IPS-NIHi7 (cell line): ENCODE measurements at regions not wholly inside any gene's neighbourhood (a gene's known extent, or its start where the extent isn't known, plus 50 kb on each side); places are given as distances from the start of the nearest gene placed in this dataset.

Source experiments
- DNase-seq: peaks from one replicate; pipeline ENCODE4 v3.0.0; 2012; ENCODE audit warnings: mixed read lengths; ENCODE audit errors: extremely low spot score

GRCh38 chr3:187931101-187931500 is 185.8 kb upstream of the BCL6 start:
- no peak for DNase-seq

DNA sequence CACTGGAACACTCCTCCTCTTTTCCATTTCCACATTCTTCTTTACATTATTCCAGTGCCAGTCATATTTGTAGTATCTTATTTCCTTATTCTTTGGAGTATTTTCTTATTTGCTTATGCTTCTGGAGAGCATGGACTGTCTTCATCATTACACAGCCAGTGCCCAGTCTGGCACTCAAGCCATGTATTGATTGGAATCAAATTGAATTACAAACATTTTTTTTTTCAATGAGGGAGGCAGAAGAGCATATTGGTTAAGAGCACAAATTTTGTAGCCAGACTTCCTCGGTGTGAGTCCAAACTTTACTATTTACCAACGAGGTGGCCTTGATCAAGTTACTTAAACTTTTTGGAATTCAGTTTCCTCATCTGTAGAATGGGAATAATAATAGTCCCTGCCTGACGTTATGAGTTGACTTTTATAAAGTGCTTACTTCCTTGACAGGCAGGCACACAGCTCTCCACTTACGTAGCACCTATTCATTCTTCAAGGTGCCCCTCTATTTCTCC is 186.6 kb upstream of the BCL6 start:
- no peak for DNase-seq

GRCh38 chr3:187932530-187932929 is 187.3 kb upstream of the BCL6 start:
- DNase-seq = no peak

DNA sequence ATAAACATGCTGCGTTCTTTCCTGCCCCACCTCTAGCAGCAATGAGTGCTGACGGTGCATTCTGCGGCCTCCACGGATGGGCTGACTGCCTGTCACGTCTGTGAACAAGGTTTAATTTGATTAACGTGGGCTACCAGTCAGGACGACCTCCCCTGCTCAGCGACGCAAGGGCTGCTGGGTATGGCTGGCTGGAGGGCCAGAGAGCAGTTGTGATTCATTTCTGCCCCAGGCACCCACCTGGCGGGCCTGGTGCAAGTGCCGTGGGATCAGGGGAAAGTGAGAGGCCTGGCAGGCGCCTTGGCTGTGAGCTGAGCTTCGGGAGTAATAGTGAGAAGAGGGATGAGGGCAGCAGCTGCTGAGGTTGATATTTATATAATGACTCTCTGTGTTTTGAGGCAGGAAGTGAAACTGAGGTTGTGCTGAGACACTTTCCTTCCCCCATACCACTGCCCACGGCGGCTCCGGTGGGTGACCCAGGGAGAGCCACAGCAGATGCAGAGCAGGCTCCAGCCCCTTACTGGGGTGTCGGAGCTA is 190.4 kb upstream of the BCL6 start:
- DNase-seq = no peak

DNA sequence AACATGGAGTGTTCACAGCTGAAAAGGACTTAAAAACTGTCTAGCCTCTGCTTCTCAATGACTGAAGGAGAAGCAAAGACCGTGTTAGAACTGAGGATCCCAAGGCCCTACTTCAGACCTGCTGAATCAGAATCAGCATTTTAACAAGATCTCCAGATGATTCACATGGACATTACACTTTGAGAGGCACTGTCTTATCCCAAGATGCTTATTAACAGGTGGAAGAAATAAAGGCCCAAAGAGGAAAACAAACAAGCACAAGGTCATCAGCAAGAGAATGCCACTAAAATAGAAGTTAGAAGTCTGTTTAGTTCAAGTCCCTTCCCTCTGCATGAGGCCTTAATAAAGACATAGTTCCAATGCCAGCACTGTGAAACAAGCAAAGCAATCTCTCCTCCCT is 191.4 kb upstream of the BCL6 start:
- no peak for DNase-seq

GRCh38 chr3:187939891-187940290 is 194.6 kb upstream of the BCL6 start:
- DNase-seq = no peak

DNA sequence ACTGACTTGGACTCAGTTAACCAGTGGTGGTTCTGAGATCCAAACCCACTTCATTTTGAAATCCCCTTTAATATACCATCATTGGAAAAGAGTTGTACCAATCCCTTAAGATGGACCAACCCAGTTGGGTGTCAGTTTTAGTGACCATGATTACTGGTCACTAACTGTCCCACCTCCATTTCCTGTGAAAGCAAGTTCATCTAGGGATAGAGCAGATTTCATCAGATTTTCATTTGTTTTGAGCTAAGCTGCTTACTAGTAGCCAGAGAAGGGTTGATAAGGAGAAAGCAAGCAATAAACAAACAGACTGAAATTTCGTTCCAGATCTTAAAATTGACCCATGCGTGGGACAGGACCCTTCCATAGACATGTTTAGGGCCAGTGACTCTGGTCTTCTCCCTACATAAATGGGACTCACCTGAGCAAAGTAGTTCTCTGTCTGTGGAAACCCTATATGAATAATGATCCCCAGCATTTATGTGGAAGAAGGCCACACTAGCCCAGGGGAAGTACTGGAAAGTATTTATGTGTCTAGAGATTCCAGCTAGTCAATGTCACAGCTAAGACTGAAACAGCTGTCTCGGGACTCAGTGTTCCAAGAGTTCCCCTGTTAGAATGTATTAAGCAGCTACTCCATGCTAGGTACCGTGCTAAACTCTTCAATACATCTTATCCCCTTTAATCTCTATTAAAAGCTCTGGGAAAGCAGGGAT is 196.0 kb upstream of the BCL6 start:
- DNase-seq = no peak

DNA sequence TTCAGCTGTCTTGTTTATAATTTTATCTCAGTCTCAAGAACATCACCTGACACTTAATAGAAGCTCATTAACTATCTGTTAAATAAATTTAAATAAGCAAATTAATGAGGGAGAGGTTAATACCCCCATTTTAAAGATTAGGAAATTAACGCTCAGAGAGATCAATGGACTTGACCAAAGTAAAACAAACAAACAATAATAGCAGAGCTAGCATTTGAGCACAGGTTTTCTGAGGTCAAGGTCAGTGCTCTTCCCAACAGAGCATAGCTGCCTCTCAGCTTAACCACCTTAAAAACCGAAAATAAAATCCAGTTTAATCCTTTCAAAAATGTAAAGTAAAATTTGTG is 196.6 kb upstream of the BCL6 start:
- no peak for DNase-seq

DNA sequence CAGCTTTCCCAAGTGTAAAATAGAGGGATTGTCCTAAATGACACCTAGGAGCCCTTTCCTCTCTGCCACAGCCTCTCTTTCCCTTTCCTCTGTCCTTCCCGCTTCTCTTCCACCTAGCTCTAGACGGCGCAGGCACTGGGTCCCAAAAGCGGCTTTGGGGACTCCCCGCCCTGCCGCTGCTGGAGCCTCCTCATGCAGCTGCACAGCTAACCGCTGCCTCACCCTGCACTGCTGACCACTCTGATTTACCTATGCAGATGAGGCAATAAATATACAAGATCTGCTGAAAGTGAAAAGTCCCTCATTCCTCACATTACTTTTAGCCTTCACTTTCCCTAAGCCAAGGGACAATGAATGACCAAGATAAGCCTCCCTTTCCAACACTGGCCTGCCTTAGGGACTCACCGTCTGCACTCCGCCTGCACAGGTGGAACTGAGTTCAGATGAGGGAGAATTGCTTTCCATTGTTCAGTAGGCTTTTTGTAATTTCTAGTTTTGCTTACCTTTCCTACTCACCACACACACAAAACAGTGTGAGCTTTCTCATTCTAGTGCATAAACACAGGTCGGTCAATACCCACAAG is 197.5 kb upstream of the BCL6 start:
- DNase-seq = no peak

DNA sequence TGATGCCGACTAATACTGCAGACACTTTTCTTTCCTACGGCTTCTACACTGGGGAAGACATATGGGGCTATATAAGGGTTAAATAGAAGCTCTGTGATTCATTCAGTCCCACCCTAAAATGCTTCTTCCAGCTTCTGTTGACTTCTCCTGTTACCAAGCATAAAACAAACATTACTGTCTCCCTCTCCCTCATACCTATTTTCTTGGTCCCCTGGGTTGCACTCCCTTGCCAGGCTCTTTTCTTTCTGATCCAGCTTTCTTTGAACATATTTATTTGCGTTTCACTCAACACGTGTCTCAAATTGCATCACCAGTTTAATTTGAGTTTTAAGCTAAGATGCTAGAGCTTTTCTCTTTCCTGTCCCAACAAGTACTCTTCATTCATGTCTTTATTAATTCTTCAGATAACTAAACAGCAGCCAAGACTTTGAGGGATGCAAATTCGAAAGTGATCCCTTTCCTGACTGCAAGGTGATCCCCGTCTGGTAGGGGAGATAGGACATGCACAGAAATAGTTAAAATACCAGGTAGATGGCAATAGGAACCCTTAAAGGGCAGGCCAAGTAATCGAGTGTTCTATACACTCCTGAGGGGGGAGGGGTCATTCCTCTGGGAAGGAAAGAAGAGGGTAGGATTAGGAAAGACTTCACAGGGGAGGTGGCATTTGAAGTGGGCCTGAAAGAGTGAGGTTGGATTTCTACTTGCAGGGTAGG is 198.6 kb upstream of the BCL6 start:
- no peak for DNase-seq

DNA sequence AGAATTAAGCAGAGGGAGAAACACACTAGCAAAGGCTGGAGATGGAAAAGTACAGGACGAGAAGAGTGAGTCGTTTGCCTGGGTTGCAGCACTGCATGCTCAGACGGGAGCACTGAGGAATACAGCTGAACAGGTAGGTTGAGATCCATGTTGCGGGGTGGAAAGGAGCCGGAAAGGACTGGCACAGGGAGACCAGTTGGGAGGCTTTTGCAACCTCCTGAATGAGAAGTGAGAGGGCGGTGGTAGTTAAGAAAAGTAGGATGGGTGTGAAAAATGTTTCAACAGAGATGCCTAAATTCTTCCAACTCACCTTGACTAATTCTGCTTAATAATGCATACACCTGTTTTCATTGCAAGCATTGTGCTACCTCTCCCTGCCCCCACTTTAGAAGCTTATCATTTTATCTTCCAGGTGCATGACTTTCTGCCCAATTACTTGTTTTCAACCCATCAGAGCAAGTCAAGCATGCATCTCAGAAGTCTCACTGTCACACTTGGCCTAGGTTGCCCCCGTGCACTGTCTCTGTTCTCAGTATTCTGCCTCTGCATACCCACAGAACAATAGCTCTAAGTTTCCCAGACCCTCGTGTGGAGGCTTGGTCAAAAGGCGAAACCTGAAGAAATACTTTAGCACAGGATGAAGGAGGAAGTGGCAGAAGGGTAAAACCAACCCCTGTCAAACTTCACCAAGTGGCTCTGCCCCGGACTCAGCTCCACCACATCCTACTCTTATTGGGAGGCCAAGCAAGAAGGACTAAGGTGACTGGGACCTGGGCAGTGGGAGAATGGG is 199.3 kb upstream of the BCL6 start:
- no peak for DNase-seq

DNA sequence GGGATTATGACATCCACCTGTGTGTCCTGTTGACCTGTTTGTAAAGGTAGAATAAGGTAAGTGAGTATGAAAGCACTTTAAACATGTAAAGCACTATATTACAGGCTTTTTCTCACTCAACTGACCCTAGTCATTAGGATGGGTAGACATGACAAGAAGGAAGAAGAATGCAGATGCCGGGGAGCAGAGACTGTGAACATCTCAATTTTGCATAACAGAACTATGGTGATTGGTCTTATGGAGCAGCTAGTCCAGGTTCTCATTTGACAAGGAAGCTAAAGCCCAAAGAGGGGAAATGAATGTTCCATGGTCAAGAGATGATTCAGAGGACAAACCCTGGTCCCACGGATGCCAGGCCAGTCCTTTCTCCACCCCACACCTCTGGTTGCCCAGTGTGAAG is 200.1 kb upstream of the BCL6 start:
- DNase-seq = no peak

GRCh38 chr3:187946163-187946691 is 201.0 kb upstream of the BCL6 start:
- DNase-seq = no peak

- no peak for DNase-seq
These were observed 201.7 kb upstream of the BCL6 start for GRCh38 chr3:187946981-187947380.

- no peak for DNase-seq
These were observed 202.8 kb upstream of the BCL6 start for GRCh38 chr3:187947927-187948682.

DNA sequence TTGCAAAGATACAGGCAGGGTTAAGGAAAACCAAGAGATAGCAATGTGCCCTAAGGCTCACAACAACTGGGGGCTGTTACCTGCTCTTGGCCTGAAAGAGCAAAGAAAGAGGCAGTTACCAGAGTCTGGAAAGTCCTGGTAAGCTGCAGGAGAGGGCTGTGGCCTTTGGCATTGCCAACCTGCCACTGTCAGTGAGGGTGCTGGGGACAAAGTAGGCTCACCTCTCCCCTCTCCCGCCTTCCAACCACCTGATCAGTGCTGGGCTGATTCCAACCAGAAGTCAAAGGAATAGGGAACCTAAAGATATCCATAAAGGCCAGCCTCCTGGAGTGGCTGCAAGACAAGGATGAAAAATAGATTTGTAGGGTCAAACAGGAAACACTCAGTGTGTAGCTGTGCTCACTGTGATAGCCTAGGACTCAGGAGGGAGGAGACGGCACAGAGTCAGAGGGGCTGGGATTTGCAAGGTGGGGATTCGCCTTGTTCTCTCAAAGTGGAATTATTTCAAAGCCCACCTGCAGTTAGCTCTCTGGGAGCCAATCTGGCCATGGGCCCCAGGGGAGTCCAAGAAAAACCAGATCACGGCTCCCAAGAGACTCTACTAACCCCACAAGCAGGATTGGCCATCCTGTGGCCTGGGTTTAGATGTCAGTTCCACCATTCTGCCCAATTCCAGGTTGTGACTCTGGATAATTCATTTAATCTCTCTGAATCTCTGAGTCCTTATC is 204.0 kb upstream of the BCL6 start:
- DNase-seq = no peak

DNA sequence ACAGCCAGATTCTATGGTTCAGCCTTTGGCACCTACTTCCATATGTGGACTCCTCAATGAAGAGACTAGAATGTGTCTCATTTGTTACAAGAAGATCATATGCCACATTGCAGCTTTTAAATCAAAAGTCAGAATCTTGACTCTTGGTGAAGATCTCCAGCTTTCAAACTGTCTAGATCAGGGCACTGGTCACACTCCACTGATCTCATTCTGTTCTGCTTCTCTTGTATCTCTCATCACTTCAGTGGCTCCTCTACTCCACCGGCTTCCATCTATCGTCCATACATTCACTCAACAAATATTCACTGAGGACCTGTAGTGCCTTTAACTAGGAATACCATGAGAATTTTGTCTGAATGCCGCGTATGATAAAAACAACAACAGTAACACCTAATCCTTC is 203.3 kb upstream of the LPP start:
- no peak for DNase-seq

DNA sequence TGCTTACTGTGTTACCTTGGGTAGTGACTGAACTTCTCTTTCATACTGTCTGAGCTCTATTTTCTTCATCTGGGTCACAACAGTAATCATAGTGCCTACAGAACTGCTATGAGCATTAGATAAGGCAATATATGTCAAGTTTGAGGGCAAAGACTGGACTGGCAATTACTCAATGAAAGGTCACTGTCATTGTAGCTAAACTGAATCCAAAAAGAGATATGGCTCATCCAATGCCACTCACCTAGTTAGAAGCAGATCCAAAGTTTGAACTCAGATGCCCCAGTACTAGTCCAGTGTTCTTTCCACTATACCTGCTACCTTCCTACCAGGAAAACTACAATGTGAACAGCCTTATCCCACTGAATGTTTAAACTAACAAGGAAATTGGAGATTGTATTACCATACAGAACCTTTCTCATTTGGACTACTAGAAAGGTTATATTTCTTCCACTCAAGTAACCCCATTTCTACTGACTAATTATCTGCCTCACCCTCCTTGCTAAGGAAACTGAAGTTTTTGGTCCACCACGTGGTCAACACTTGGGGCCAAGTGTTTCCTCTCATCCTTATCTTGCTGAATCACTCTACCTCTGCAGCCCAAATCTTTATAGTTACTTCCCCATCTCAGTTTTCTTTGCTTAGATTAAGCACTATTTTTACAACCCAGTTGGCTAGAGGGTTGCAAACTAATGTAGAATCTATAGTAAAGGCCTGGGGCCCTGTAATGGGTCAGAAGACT is 202.3 kb upstream of the LPP start:
- DNase-seq = no peak

DNA sequence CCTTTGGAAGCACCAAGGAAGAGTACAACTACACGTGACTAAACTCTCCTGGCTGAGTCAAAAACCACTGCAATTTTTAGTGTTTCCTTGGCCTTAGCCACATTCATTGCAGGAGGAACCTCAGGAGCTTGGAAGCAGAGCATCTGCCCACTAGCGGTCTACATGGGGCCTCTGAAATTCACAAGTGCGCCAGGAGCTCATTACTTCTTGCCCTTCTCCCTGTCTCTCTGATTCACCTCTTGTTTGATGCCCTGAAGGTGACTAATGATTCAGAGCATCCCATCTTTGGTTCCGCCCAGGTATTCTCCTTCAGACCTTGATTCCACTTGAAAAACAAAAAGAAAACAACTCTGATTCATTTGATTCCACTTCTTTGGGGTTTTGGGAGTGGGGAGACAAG is 201.1 kb upstream of the LPP start:
- no peak for DNase-seq

GRCh38 chr3:187954516-187954872 is 199.5 kb upstream of the LPP start:
- DNase-seq = no peak
